ENCODE measurements at regions not wholly inside any gene's neighbourhood (a gene's known extent, or its start where the extent isn't known, plus 50 kb on each side); places are given as distances from the start of the nearest gene placed in this dataset.

DNA sequence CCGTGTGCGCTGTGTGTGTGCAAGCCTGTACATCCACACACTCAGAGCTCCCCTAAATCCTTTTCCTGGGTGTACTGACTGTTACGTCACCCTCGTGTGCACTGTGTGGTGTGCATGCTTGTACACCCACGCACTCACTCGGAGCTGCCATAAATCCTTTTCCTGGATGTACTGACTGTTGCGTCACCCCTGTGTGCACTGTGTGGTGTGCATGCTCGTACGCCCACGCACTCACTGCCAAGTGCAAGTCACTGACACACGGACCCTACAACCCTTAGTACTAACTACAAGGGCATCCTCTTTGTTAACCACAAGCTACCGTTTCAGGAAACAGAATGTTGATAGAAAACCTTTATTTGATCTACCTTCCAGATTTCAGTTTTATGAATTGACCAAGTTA lies 983.4 kb downstream of the EFNB2 start:
- DNase-seq = no peak
- CTCF ChIA-PET = no interaction called here
- H3K79me1 ChIP-seq (ENCODE audit: low read depth in 1 of 2, low read length in 2 of 2) = no peaks in the 10 kb centered on the region

More for the DNA sequence above, 983.4 kb downstream of the EFNB2 start:
- no peak overlapping the region for H2BK5ac ChIP-seq (ENCODE audit: low read depth, low read length, poor library complexity, severe bottlenecking)
- H2AFZ ChIP-seq (replicated peaks; ENCODE audit: low read length, poor library complexity) = no peak overlapping the region
- H3K9me3 ChIP-seq (ENCODE audit: control insufficient read depth, insufficient read depth, low read length) = no peaks in the 10 kb centered on the region
- POLR2A ChIA-PET (ENCODE audit: unreplicated experiment) = no interaction called here
- H2BK15ac ChIP-seq (ENCODE audit: low read depth, low read length) = no peak overlapping the region
- H3K36me3 ChIP-seq (ENCODE audit: control insufficient read depth, insufficient read depth, low read length) = no peaks in the 10 kb centered on the region
- H3K27ac ChIP-seq (ENCODE audit: insufficient read depth, low read length) = no peak overlapping the region
- H4K20me1 ChIP-seq (ENCODE audit: insufficient read depth, low read length) = no peaks in the 10 kb centered on the region
- H4K91ac ChIP-seq (ENCODE audit: insufficient read depth, low read depth, low read length) = no peak overlapping the region
- H4K5ac ChIP-seq (ENCODE audit: low read depth, low read length) = no peak overlapping the region
- no peak overlapping the region for H3K56ac ChIP-seq (ENCODE audit: extremely low read depth, insufficient read depth, low read length)
- no peaks in the 10 kb centered on the region for H3K27me3 ChIP-seq (ENCODE audit: control insufficient read depth, insufficient read depth, low read length)
- no peak overlapping the region for H3K14ac ChIP-seq (replicated peaks; ENCODE audit: low read depth, low read length)
- no TSS peak for BruUV-seq (replicated peaks)
- no peak overlapping the region for H3K23ac ChIP-seq (ENCODE audit: low read depth, low read length)
- no peak overlapping the region for H2AK9ac ChIP-seq (replicated peaks; ENCODE audit: low read depth, low read length, poor library complexity)
- H2BK20ac ChIP-seq (ENCODE audit: low read depth, low read length) = no peak overlapping the region
- H3K4me1 ChIP-seq (ENCODE audit: control insufficient read depth, insufficient read depth, low read length) = no peaks in the 10 kb centered on the region
- dilution Hi-C loops (cut with HindIII; ENCODE audit: low sequenced_read_pairs, unreplicated experiment) = no loop called here
- no peak overlapping the region for H3K4ac ChIP-seq (ENCODE audit: low read depth, low read length)
- no peak overlapping the region for H3K18ac ChIP-seq (ENCODE audit: low read depth, low read length)
- H3K9me1 ChIP-seq (ENCODE audit: insufficient read depth, low read length) = no peaks in the 10 kb centered on the region
- ATAC-seq (ENCODE audit: low read depth) = no peak
- WGBS, 2 experiments (ENCODE audit: extremely low coverage in 2 of 2, insufficient read length in 1 of 2) = 78% methylated on average over 4 of the region's 12 CpGs; no CpG with 5 or more reads in 1 of the 2 experiments
- no peak overlapping the region for H2BK120ac ChIP-seq (ENCODE audit: low read depth, low read length)
- TF ChIP-seq RCOR1 (IDR thresholded peaks at IDR 0.05; ENCODE audit: insufficient replicate concordance, low read length) (no peak), CEBPB (IDR thresholded peaks at IDR 0.05; ENCODE audit: low read depth, low read length) (peak; percentile 49)
- no peak overlapping the region for H3K9ac ChIP-seq (ENCODE audit: low read depth, low read length)
- intact Hi-C loops (cut with micrococcal nuclease) = no loop called here
- no peak overlapping the region for H3K4me3 ChIP-seq (ENCODE audit: insufficient read depth, low read depth, low read length)
- H3K4me2 ChIP-seq (ENCODE audit: low read depth, low read length) = no peak overlapping the region
- in situ Hi-C loops (cut with MboI; ENCODE audit: low sequenced_read_pairs) = no loop called here
- H2AK5ac ChIP-seq (ENCODE audit: low read depth, low read length) = no peak overlapping the region
- H4K8ac ChIP-seq (ENCODE audit: low read depth in 2 of 2, low read length in 2 of 2) = no peak overlapping the region

All from IMR-90 (cell line).